HS-5 (cell line): ENCODE measurements at regions not wholly inside any gene's neighbourhood (a gene's known extent, or its start where the extent isn't known, plus 50 kb on each side); places are given as distances from the start of the nearest gene placed in this dataset.
A peak's percentile ranks its signal among the peaks of the same experiment; 100 is the strongest.

Experiments
- DNase-seq: peaks from one replicate; pipeline ENCODE4 v3.0.0-alpha.2; 2012; ENCODE audit warnings: low read depth

DNA sequence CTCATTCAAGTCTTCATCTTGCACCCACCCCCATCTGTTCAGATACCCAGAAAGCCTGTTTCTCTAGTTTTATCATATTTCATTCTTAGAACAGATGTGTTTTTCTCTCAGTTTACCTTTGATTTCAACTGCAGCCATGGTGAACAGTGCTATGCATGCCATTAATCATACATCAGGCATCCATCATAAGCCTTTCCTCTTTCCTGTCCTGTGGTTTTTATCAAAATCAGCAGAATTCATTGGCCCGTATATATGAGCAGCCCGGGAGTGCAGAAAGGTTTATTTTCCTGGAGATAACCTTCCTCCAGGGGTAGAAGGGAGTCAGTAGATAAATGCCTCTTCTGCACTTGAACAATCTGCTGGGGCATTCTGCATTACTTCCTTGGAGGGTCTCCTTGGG is 65.7 kb downstream of the IL21 start:
- DNase-seq: no peak

DNA sequence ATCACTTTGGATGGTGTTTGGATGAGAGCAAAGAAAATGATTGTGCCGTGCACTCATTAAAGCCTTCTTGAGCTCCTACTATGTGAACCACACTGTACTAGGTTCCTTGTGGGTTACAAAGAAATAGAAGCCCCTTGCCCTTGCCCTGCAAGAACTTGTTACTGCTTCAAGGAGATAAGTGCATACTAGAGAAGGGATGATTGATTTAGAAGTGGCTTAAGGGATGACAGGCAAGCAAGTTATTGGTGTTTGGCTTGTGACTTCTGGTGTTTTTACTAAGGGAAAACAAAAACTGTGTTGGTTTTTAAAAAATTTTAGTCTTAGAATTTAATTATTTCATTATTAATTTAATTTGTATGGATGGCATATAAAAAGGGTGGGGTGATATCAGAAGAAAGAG is 67.4 kb downstream of the IL21 start:
- no peak for DNase-seq

DNA sequence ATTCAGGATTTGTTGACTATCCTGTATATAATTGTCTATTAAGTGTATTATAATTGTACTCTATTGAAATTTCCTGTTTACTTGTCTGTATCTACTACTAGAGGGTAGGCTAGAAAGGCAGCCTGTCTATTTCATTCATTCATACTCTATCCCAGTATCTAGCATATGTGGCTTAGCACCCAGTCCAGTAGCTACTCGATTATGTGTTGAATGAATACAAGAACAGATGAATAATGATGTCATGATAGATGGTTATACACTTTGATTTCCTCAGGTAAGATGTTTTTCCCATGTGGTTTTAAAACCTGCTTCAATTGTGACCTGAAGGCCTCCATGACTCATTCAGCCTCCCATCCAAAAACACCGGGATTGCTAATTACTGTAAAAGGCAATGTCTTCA is 68.0 kb downstream of the IL21 start:
- DNase-seq: no peak

DNA sequence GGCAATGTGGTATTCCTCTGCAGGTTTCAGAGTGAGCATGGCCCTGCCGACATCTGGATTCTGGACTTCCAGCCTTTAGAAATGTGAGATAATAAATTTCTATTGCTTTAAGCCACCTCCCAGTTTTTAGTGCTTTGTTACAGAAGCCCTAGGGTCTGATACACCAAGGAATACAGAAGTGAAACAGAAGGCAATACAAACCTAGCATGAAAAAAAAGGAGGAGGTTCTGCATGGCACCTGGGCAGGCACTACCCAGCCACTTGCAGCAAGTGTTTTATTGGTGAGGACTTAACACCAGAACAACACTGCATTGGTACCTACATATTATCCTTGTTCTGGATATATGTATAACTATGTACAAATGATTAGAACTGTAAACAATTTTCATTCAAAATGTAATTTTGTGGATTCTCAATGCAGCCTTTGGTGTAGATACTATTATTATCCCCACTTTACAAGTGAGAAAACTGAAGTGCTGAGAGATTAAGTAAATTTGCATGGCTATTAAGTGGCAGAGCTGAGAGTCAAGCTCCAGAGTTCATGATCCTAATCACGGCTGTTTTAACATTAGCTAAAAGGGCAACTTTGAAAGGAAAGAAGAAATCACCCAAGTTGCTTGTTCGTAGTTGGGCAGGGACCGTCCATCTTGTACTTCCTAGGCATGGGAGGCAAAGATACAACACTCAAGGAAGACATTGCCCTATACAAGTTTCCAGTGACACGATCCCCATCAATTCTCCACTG is 71.8 kb downstream of the IL21 start:
- DNase-seq: no peak

DNA sequence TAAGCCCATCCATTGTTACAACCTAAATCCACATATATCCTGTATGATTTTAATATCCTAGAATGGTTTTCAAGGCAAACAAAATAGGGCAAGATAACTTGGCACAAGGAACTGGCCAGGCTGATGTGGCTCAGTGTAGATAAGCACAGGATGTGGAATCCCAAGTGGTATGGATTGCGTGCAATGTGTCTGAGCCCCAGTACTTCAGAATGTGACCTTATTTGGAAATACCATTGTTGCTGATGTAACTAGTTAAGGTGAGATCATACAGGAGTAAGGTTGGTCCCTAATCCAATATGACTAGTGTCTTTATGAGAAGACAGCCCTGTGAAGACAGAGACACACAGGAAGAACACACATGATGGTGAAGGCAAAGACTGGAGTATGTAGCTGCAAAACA is 72.4 kb downstream of the IL21 start:
- no peak for DNase-seq

DNA sequence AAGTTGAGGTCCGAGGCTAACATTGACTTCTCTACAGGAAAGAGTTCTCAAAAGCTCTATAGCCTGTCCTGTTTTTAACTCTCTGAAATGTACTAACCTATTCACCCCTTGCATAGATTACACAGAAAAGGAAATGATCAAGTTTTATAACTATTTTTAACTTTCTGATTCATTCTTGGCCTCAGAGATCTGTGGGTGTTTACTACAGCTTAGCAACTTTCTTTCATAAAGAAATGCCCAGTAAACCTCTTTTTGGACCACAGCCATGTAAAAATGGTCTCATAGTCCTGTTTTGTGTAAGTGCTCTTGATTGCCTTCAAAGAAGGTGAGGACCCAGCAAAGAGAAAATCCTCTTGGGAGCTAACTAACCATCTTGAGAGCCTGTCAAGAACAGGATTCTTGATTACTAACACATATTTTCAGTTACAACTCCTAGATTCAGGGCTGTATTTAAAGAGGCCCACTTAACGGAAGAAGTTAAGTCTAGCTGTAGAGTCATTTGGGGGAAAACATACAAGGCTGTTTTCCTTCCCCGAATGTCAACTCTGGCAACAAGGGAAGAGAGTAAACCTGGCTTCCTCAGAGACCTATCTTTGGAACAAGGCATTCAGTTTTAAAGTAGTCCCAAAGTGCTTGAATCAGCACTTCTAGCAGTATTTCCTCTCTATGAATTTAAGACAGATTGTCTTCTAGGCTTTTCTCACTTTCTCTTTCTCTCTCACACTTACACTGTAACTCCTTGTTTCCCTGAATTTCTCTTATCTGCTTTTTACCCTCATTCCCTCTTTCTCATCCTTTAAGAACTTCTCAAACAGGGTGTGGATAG is 78.2 kb downstream of the IL21 start:
- DNase-seq: peak; percentile 13

DNA sequence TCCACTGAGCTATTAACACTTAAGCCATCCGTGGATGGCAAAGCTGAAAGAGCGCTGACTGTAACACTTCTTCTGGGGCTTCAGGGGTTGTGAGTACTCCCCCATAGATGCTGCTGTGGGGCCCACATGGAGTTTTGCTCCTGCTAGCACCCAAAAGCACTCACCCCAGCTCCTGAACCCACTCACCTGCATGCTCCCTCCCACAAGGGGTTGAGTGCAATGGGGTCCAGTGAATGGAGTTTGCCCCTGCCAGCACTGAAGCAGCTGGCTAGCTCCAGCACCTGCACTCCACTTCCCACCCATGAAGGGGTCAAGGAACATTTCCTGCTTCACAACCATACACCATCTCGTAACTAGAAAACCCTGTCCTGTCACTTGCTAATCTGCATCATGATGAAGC is 78.9 kb downstream of the IL21 start:
- DNase-seq: no peak

DNA sequence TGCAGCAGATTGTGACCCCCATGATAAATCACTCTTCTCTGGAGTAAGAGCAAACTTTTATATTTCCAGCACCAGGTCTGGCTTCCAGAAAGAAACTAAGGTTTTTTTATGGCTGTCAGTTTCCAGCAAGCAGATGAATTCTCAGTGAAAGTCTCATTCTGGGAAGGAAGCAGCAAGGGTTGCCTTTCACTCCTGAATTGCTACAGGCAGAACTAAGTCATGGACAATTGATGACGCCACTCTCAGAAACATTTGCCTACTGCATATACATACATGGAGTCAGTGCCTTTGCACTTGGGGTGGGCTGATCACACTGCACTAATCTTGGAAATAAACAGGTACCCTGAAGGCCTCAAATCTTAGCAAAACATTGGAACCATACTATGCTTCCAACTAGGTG is 80.0 kb downstream of the IL21 start:
- no peak for DNase-seq

DNA sequence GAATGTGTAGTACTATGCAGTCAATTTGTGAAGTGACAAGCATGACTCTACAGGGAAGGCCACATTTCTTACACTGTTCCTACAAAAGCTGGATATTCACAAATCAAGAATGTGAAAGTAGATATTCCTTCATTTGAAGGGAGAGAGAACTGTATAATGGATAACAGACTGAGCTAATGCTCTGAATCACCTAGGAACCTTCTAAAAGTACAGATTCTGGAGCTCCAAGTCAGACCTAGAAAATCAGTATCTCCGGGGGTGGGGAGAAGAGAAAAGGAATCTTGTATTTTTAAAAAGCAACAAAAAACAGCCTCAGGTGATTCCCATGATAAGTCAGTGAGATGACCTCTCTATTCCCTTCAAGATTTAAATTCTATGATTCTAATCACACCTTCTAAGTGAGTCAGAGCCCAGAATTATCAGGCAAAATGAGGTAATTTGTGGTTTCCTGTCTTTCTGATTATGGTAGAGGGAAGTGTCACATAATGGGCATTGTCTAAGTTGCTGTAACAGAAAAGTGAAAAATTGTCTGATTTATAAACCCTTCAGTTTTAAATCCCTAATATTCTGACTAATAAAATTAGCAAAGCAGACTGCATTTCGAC is 80.9 kb downstream of the IL21 start:
- DNase-seq: no peak

DNA sequence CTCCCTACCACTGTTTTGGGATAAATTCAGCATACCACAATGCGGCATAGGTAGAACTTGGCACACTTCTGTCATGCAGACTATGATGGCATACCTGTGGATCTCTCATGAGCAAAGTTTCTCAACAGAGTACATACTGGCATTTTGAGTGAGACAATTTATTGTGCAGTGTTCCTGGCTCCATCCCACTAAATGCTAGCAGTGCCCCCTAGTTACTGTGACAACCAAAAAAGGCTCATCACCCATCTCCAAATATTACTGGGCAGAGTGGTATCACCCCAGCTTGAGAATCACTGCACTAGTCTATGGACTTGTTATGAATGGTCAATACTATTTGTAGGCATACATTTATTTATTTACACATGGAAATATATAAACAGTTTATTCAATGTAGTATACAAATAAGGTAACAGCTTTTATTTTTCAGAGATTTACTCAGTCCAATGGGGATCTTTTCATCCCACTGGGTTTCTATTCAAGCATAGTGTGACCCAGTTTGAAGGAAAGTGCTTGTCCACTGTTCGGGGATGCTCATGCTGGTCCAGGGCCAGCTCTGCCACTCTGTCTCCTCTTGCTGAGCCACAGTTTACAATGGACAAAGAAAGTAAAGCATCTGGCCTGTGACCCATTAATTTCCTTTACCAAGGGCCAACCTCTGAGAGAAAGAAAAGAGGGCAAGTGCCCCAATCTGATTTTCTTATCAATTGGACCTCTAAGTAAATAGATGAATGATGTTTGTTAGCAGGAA is 81.0 kb upstream of the IL2 start:
- no peak for DNase-seq

DNA sequence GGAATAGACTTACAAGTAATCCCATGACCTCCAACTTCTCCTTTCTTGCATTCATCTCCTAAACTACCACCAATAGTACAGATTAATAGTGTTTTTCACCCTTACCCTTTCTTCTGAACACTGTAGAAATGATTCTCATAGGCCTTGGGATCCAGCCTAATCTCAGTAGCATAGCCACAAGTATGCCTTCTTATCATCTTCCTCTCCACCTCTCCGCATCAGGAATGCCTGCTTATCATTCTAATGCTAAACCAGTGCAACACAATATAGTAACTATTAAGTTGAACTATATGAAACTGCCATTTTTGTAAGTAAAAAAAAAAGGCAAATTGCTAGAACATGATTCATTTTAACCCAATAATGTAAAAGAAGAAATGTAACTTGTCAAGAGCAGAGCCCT is 79.5 kb upstream of the IL2 start:
- no peak for DNase-seq

DNA sequence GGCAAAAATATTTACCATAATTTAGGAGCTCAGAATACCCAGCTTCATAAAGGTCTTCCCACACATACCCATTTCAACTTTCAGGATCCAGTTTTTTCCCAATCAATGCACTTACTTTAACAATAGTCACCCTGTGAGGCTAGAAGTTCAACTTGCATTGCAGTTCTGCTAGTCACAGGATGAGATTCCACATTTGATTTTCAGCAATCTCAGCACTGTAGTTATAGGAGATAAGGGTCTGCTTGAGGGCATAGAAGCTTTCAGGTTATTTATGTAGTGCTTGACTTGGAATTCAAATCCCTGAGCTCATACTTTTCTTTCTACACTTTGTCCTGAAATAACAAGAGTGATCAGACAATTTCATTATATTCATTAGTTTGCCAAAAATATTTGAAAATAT is 78.3 kb upstream of the IL2 start:
- no peak for DNase-seq

DNA sequence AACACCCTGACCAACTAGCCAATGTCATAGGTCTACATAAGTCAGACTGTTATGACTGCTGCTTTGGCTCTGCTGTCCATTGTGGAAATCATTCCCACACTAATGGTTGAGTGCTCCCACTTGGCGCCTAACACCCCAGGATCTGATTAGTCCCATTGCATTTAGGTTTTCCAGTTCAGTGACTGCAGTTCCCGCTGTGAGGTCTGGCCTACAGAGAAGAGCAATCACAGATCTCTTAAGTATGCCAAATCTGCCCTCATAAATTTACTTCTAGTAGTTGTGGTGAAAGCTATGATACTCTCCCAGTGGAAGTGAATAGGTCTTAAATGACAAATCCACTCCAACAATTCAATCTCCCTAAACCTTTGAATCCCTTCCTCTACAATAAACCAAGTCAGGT is 77.3 kb upstream of the IL2 start:
- no peak for DNase-seq

DNA sequence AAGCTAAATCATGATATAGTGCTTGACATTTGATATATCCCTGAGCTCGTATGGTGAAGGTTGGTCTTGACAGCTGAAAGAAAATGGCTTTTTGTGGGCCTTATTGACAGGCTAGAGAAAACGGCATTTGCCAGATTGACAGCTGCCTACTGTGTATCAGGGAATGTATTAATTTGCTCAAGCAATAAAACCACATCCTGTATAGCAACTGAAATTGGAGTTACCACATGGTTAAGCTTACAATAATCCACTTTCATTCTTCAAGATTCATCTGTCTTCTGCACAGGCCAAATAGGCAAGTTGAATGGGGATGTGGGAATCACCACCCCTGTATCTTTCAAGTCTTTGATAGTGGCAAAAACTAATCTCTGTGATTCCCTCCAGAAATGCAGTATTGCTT is 76.2 kb upstream of the IL2 start:
- DNase-seq: no peak

DNA sequence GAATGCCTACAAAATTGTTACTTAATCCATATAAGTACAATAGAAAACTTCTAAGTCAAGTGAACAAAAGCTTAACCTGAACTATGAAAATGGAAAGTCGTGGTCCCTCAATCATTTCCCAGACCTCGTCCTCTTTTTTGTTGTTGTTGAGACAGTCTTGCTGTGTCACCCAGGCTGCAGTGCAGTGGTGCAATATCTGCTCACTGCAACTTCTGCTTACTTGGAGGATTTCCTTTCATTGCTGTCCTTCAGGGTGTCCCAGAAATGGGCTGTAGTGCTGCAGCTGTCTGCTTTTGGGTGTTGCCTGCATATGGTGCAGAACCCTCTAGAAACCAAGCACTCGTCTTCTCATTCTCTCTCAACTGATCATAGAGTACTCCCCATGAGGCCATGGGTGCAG is 75.0 kb upstream of the IL2 start:
- DNase-seq: no peak

DNA sequence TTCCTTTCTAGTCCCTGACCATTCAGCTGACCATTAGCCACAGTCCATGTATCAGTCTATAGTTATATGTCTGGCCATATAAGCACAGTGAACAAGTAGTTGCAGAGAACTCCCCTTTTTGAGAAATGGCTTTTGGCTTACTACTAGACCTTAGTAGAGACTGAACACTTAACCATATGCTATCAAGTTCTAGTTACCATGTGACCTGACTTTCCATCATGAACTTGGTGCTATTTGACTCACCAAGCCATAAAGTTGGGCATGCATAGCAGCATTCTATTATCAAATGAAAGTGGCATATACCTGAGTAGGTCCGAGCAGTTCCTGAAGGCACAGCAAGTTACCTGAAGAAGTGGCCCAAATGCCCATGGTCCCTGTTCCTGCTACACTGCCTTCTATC is 74.5 kb upstream of the IL2 start:
- DNase-seq: no peak

DNA sequence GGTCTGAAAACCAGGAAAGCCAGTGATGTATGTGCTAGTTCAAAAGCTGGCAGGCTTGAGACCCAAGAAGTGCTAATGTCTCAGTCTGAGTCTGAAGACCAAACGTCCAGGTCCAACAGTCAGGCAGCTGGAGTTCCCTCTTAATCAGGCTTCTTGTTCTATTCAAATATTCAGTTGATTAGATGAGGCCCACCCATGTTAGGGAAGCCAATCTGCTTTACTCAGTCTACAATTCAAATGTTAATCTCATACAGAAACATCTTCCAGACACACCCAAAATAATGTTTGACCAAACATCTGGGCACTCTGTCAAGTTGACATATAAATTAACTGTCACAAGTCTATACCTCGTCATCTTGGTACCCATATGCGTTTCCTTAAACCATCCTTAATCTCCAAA is 72.4 kb upstream of the IL2 start:
- DNase-seq: no peak

DNA sequence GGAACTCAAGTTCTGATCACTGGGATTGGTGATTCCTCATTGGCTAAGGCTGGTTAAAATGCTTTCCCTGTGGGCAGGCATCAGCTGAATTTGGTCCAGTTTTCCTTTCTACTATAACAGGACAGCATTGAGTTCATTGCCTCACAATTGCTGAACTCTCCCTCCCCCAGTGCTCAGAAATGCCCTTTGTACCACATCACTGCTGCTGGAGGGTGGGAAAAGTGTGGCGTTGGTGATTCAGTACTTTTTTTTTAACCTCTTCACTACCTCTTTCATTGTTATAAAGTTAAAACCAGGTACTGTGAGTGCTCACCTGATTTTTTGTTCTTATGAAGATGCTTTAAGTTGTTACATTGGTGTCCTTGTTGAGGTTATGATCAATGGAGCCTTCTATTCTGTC is 69.3 kb upstream of the IL2 start:
- no peak for DNase-seq

DNA sequence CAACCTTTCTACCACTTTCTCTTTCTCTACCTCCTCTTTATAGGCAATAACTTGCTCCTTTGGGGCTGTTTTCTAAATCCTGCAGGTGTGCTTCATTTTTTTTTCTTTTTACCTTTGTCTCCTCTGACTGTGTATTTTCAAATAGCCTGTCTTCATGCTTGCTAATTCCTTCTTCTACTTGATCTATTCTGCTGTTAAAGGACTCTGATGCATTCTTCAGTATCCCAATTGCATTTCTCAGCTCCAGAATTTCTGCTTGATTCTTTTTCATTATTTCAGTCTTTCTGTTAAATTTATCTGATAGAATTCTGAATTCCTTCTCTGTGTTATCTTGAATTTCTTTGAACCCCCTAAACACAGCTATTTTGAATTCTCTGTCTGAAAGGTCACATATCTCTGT is 67.7 kb upstream of the IL2 start:
- no peak for DNase-seq

DNA sequence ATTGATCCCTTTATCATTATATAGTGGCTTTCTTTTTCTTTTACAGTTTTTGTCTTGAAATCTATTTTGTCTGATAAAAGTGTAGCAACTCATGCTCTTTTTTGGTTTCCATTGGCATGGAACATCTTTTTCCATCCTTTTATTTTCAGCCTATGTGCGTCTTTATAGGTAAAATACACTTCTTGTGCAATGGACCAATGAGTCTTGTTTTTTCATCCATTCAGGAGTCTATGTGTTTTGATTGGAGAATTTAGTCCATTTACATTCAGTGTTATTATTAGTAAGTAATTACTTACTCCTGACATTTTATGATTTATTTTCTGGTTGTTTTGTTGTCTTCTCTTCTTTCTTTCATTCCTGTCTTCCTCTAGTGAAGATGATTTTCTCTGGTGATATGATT is 66.4 kb upstream of the IL2 start:
- no peak for DNase-seq

DNA sequence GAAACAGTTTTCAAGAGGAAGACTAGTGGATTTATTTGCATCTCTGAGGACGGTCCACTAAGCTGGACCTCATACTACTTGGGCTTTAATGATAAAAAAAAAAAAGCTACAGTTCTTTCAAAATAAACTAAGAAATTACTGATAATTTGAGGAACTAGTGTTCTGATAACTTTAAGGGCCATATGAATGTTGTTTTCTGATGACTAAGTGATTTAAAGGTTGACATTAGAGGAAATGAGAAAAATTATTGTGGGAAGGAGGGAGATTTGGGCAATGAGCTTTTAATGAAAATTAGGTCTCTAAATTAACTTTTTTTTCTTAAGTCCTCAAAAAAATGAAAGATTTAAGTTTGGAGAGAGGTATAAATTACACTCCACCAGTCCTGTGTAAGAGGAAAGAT is 60.8 kb upstream of the IL2 start:
- no peak for DNase-seq

DNA sequence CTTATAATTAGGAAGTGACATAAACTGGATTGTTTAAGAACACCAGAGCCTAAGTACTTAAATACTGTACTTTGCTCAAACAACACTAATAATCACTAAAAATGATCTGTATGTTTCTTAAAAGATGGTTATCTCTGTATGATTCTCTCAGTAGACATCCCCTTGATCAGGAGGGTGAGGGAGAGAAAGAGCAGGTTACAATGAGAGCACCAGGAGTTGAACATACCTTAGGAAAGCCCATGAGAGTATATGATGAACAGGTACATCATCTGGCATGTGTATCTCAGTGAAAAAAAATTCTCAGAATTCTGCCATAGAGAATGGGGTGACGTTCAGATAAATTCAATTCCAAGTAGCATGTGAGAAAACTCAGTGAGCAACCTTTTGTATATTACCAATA is 59.9 kb upstream of the IL2 start:
- no peak for DNase-seq

DNA sequence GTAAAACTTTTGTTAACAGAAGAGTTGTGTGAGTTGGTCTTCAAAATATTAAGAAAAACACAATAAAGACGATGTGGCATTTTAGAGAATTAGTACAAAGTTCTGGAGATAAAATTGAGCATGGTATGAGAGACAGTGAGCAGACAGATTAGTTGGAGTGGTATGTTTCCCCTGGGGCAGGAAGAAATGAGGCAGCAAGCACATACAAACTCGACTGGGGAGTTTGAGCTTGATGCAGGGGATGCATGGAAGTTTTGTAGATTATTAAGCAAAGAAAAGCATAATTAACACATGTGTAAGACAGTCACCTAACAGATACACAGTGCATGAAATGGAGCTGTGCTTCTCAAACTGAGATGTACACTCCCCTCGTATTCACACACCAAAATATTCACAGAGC is 58.1 kb upstream of the IL2 start:
- no peak for DNase-seq
